SK-N-SH treated with all-trans-retinoic acid at 6 μM for 48 hours (cell line): ENCODE measurements at regions not wholly inside any gene's neighbourhood (a gene's known extent, or its start where the extent isn't known, plus 50 kb on each side); places are given as distances from the start of the nearest gene placed in this dataset.

ENCODE experiments used
- ARNTL ChIP-seq: fragments of 450-650 bp; formaldehyde crosslinking; IDR thresholded peaks from 2 replicates; pipeline ENCODE4 v1.5.0; 2020; ENCODE audit warnings: low read depth, mild to moderate bottlenecking, moderate library complexity, borderline replicate concordance
- ESRRG ChIP-seq: fragments of 250-450 bp; sonication (Bioruptor Pico); IDR thresholded peaks from 2 replicates; pipeline ENCODE4 v1.6.1; 2021; ENCODE audit warnings: mild to moderate bottlenecking
- GLIS3 ChIP-seq: fragments of 250-450 bp; sonication (Bioruptor Pico); IDR thresholded peaks from 2 replicates; pipeline ENCODE4 v1.5.0; 2020; ENCODE audit warnings: mild to moderate bottlenecking, moderate library complexity
- ISL1 ChIP-seq: fragments of 250-450 bp; sonication (Bioruptor Pico); IDR thresholded peaks from 2 replicates; pipeline ENCODE4 v2.1.2; 2022; ENCODE audit warnings: mild to moderate bottlenecking, moderate library complexity
- OSR1 ChIP-seq: fragments of 250-450 bp; sonication (Bioruptor Pico); IDR thresholded peaks from 2 replicates; pipeline ENCODE4 v1.8.0; 2022; ENCODE audit warnings: moderate library complexity, mild to moderate bottlenecking, inconsistent platforms
- SNAI2 ChIP-seq: fragments of 250-450 bp; sonication (Bioruptor Pico); IDR thresholded peaks from 2 replicates; pipeline ENCODE4 v1.5.0; 2020; ENCODE audit warnings: mild to moderate bottlenecking, moderate library complexity
- TOX ChIP-seq: fragments of 250-450 bp; sonication (Bioruptor Pico); IDR thresholded peaks from 2 replicates; pipeline ENCODE4 v1.8.0; 2021; ENCODE audit warnings: mild to moderate bottlenecking, moderate library complexity, borderline replicate concordance
- ZFP3 ChIP-seq: fragments of 250-450 bp; sonication (Bioruptor Pico); IDR thresholded peaks from 2 replicates; pipeline ENCODE4 v1.5.0; 2020; ENCODE audit warnings: mild to moderate bottlenecking, moderate library complexity
- ZNF70 ChIP-seq: fragments of 450-650 bp; formaldehyde crosslinking; IDR thresholded peaks from 2 replicates; pipeline ENCODE4 v1.5.0; 2020; ENCODE audit warnings: mild to moderate bottlenecking, moderate library complexity
- ZNF8 ChIP-seq: fragments of 450-650 bp; formaldehyde crosslinking; IDR thresholded peaks from 2 replicates; pipeline ENCODE4 v1.5.0; 2020; ENCODE audit warnings: mild to moderate bottlenecking, moderate library complexity
- TF ChIP-seq, protein P1 (sequence below): fragments of 250-450 bp; sonication (Bioruptor Pico); IDR thresholded peaks from 2 replicates; pipeline ENCODE4 v1.8.0; 2020; ENCODE audit warnings: mild to moderate bottlenecking, moderate library complexity, borderline replicate concordance
- TF ChIP-seq, protein P2 (sequence below): fragments of 250-450 bp; sonication (Bioruptor Pico); IDR thresholded peaks from 2 replicates; pipeline ENCODE4 v1.5.0; 2020; ENCODE audit warnings: mild to moderate bottlenecking, moderate library complexity
- TF ChIP-seq, protein P3 (sequence below): fragments of 250-450 bp; sonication (Bioruptor Pico); IDR thresholded peaks from 2 replicates; pipeline ENCODE4 v1.5.1; 2020; ENCODE audit warnings: low read depth, mild to moderate bottlenecking, moderate library complexity
- TF ChIP-seq, protein P4 (sequence below): fragments of 250-450 bp; sonication (Bioruptor Pico); IDR thresholded peaks from 2 replicates; pipeline ENCODE4 v1.8.0; 2021; ENCODE audit warnings: low read depth, mild to moderate bottlenecking, moderate library complexity, borderline replicate concordance

DNA sequence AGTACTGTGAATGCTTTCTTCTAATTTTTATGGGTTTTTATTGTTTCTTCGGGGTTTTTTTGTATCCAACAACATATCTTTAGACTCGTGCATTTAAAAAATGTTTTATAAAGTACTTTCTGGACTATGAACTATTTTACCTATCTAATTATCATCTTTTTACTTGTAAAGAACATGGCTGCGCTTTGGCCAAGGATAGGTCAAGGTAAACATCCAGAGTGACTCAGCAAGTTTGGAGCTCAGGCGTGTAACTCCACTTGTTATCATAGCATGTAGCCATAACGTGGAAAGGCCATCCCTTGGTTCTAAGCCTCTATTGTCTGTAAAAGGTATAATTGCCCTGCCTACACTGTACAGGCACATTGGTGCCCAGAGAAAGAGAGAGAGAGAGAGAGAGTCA is 818.0 kb upstream of the GOT2 start:
- TF ChIP-seq, protein P1, sequence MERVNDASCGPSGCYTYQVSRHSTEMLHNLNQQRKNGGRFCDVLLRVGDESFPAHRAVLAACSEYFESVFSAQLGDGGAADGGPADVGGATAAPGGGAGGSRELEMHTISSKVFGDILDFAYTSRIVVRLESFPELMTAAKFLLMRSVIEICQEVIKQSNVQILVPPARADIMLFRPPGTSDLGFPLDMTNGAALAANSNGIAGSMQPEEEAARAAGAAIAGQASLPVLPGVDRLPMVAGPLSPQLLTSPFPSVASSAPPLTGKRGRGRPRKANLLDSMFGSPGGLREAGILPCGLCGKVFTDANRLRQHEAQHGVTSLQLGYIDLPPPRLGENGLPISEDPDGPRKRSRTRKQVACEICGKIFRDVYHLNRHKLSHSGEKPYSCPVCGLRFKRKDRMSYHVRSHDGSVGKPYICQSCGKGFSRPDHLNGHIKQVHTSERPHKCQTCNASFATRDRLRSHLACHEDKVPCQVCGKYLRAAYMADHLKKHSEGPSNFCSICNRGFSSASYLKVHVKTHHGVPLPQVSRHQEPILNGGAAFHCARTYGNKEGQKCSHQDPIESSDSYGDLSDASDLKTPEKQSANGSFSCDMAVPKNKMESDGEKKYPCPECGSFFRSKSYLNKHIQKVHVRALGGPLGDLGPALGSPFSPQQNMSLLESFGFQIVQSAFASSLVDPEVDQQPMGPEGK, result no peak
- TF ChIP-seq, protein P2, sequence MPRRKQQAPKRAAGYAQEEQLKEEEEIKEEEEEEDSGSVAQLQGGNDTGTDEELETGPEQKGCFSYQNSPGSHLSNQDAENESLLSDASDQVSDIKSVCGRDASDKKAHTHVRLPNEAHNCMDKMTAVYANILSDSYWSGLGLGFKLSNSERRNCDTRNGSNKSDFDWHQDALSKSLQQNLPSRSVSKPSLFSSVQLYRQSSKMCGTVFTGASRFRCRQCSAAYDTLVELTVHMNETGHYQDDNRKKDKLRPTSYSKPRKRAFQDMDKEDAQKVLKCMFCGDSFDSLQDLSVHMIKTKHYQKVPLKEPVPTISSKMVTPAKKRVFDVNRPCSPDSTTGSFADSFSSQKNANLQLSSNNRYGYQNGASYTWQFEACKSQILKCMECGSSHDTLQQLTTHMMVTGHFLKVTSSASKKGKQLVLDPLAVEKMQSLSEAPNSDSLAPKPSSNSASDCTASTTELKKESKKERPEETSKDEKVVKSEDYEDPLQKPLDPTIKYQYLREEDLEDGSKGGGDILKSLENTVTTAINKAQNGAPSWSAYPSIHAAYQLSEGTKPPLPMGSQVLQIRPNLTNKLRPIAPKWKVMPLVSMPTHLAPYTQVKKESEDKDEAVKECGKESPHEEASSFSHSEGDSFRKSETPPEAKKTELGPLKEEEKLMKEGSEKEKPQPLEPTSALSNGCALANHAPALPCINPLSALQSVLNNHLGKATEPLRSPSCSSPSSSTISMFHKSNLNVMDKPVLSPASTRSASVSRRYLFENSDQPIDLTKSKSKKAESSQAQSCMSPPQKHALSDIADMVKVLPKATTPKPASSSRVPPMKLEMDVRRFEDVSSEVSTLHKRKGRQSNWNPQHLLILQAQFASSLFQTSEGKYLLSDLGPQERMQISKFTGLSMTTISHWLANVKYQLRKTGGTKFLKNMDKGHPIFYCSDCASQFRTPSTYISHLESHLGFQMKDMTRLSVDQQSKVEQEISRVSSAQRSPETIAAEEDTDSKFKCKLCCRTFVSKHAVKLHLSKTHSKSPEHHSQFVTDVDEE (CRISPR knock-in tag), result no peak
- TF ChIP-seq OSR1 (CRISPR knock-in tag), result no peak
- no peak for TF ChIP-seq GLIS3 (CRISPR knock-in tag)
- TF ChIP-seq, protein P3, sequence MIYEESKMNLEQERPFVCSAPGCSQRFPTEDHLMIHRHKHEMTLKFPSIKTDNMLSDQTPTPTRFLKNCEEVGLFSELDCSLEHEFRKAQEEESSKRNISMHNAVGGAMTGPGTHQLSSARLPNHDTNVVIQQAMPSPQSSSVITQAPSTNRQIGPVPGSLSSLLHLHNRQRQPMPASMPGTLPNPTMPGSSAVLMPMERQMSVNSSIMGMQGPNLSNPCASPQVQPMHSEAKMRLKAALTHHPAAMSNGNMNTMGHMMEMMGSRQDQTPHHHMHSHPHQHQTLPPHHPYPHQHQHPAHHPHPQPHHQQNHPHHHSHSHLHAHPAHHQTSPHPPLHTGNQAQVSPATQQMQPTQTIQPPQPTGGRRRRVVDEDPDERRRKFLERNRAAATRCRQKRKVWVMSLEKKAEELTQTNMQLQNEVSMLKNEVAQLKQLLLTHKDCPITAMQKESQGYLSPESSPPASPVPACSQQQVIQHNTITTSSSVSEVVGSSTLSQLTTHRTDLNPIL (CRISPR knock-in tag), result no peak
- no peak for TF ChIP-seq ZNF8
- no peak for TF ChIP-seq ARNTL (CRISPR knock-in tag)
- TF ChIP-seq, protein P4, sequence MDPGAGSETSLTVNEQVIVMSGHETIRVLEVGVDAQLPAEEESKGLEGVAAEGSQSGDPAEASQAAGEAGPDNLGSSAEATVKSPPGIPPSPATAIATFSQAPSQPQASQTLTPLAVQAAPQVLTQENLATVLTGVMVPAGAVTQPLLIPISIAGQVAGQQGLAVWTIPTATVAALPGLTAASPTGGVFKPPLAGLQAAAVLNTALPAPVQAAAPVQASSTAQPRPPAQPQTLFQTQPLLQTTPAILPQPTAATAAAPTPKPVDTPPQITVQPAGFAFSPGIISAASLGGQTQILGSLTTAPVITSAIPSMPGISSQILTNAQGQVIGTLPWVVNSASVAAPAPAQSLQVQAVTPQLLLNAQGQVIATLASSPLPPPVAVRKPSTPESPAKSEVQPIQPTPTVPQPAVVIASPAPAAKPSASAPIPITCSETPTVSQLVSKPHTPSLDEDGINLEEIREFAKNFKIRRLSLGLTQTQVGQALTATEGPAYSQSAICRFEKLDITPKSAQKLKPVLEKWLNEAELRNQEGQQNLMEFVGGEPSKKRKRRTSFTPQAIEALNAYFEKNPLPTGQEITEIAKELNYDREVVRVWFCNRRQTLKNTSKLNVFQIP (CRISPR knock-in tag), result no peak
- TF ChIP-seq TOX (CRISPR knock-in tag), result no peak
- TF ChIP-seq ESRRG (CRISPR knock-in tag), result no peak
- no peak for TF ChIP-seq ZFP3 (CRISPR knock-in tag)
- no peak for TF ChIP-seq ISL1 (CRISPR knock-in tag)
- no peak for TF ChIP-seq SNAI2
- TF ChIP-seq ZNF70, result no peak
